ENCODE measurements at regions not wholly inside any gene's neighbourhood (a gene's known extent, or its start where the extent isn't known, plus 50 kb on each side); places are given as distances from the start of the nearest gene placed in this dataset.

- no peak overlapping the region for H3K23ac ChIP-seq (ENCODE audit: insufficient read length, low read depth, low read length)
- no peak overlapping the region for H2AFZ ChIP-seq (ENCODE audit: low read length)
- no CpG with 5 or more reads among the region's 19 CpGs for WGBS (ENCODE audit: extremely low coverage, insufficient read length, low lambda C conversion rate)
- H3K9me3 ChIP-seq (ENCODE audit: control insufficient read depth, low read depth, low read length) = no peaks in the 10 kb centered on the region
- no peak overlapping the region for H3K4me3 Mint-ChIP-seq
- no peak overlapping the region for H4K91ac ChIP-seq (ENCODE audit: insufficient read length, low read depth, low read length)
- no peak overlapping the region for H2BK12ac ChIP-seq (ENCODE audit: insufficient read length, low read depth, low read length)
- peaks cover 4 to 5% of the 10 kb centered on the region in 2 experiments; a peak in 2 of 5 replicates for H3K9me3 Mint-ChIP-seq
- H3K18ac ChIP-seq (ENCODE audit: insufficient read length, low read depth, low read length) = no peak overlapping the region
- no peak overlapping the region for H3K27ac ChIP-seq (ENCODE audit: insufficient read length, low read depth, low read length)
- no peak overlapping the region for H4K8ac ChIP-seq (replicated peaks; ENCODE audit: insufficient read length, low read depth, low read length)
- H2BK5ac ChIP-seq (ENCODE audit: insufficient read length, low read length) = no peak overlapping the region
- no peak overlapping the region for H2BK15ac ChIP-seq (ENCODE audit: low read depth, low read length)
- H3K79me1 ChIP-seq (ENCODE audit: insufficient read depth, low read depth, low read length, poor library complexity, severe bottlenecking) = no peaks in the 10 kb centered on the region
- peaks cover 77% of the 10 kb centered on the region for H3K27me3 Mint-ChIP-seq (ENCODE audit: low read depth)
- no peaks in the 10 kb centered on the region for H3K79me2 ChIP-seq (ENCODE audit: insufficient read depth, low read length)
- no peak overlapping the region for H3K14ac ChIP-seq (ENCODE audit: insufficient read depth, low read length)
- DNase-seq = no peak
- H3K36me3 Mint-ChIP-seq (ENCODE audit: insufficient read depth in 1 of 3, low read depth in 3 of 3) = peaks cover 0 to 4% (median 0%) of the 10 kb centered on the region in 3 experiments; a peak in 1 of 7 replicates
- no peaks in the 10 kb centered on the region for H3K23me2 ChIP-seq (ENCODE audit: insufficient read length, low read depth, low read length, poor library complexity, severe bottlenecking)
- H3K4me1 Mint-ChIP-seq = peaks cover 25 to 49% of the 10 kb centered on the region in 2 experiments
- no peak overlapping the region for H3T11ph ChIP-seq (ENCODE audit: low read length)
- H3K4me1 ChIP-seq (ENCODE audit: insufficient read depth, low read length) = no peaks in the 10 kb centered on the region
- TF ChIP-seq CTCF (conservative IDR thresholded peaks at IDR 0.05) = no peak
- H3K56ac ChIP-seq (ENCODE audit: insufficient read length, low read depth, low read length) = no peak overlapping the region
- H2BK120ac ChIP-seq (ENCODE audit: low read depth, low read length, poor library complexity, severe bottlenecking) = no peak overlapping the region
- H3K27me3 ChIP-seq (ENCODE audit: insufficient read depth, low read length) = peaks cover 19% of the 10 kb centered on the region; the same call in 1 of the 2 replicates
- no peak overlapping the region for H3K4ac ChIP-seq (ENCODE audit: low read depth, low read length)
- no peak overlapping the region for H3K9ac ChIP-seq (ENCODE audit: extremely low read depth, insufficient read length, low read length)
- no peaks in the 10 kb centered on the region for H4K20me1 ChIP-seq (ENCODE audit: control insufficient read depth, insufficient read depth, insufficient read length)
- H2BK20ac ChIP-seq (ENCODE audit: low read depth, low read length, poor library complexity, severe bottlenecking) = no peak overlapping the region
- no peak overlapping the region for H2AK5ac ChIP-seq (ENCODE audit: insufficient read length, low read length)
- H4K5ac ChIP-seq (ENCODE audit: insufficient read length, low read depth, low read length) = no peak overlapping the region
- H3K4me2 ChIP-seq (ENCODE audit: insufficient read depth, insufficient read length, low read length) = no peak overlapping the region
- no peak overlapping the region for H3K27ac Mint-ChIP-seq
Measured at GRCh38 chr12:132393245-132393795, 63.9 kb upstream of the GALNT9 start.
